Ectodermal cell (in vitro differentiated cells): ENCODE measurements at regions not wholly inside any gene's neighbourhood (a gene's known extent, or its start where the extent isn't known, plus 50 kb on each side); places are given as distances from the start of the nearest gene placed in this dataset.

Experiments used
- H3K27ac ChIP-seq: 2 replicates; pipeline ENCODE4 v1.7.0; 2013; ENCODE audit warnings: mild to moderate bottlenecking, low read depth, low read length; ENCODE audit not compliant: insufficient read depth, poor library complexity, severe bottlenecking
- H3K27me3 ChIP-seq: 2 replicates; pipeline ENCODE4 v1.7.0; 2013; ENCODE audit warnings: mild to moderate bottlenecking, low read length; ENCODE audit not compliant: insufficient read depth, control insufficient read depth, poor library complexity, severe bottlenecking
- H3K36me3 ChIP-seq: one replicate; pipeline ENCODE4 v1.7.0; 2013; ENCODE audit warnings: low read length; ENCODE audit not compliant: control insufficient read depth, insufficient read depth
- H3K4me1 ChIP-seq: one replicate; pipeline ENCODE4 v1.7.0; 2013; ENCODE audit warnings: low read length; ENCODE audit not compliant: control insufficient read depth, insufficient read depth
- H3K4me3 ChIP-seq: 2 replicates; pipeline ENCODE4 v1.7.0; 2013; ENCODE audit warnings: low read depth, low read length, control low read depth; ENCODE audit not compliant: insufficient read depth
- H3K9me3 ChIP-seq: 2 replicates; pipeline ENCODE4 v1.7.0; 2013; ENCODE audit warnings: mild to moderate bottlenecking, low read length, moderate library complexity; ENCODE audit not compliant: control insufficient read depth
- WGBS, 2 experiments: methylation state at CpG; one replicate each; pipeline ENCODE4 v1.1.7; 2013; ENCODE audit warnings: missing lambda C conversion rate in 2 of 2; 5-methylcytosine and 5-hydroxymethylcytosine counted together

DNA sequence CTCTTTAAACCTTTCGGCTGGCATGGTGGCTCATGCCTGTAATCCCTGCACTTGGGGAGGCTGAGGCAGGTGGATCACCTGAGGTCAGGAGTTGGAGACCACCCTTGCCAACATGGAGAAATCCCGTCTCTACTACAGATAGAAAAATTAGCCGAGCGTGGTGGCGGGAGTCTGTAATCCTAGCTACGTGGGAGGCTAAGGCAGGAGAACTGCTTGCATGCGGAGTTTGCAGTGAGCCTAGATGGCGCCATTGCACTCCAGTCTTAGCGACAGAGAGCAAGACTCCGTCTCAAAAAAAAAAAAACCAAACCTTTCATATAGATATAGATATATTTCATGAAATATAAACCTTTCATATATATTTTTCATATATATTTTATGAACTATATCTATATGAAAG lies 864.7 kb downstream of the TRIB2 start:
- Histone ChIP-seq H3K27ac (no peak overlapping the region), H3K36me3 (no peaks in the 10 kb centered on the region), H3K4me3 (no peak overlapping the region), H3K27me3 (no peaks in the 10 kb centered on the region), H3K4me1 (no peaks in the 10 kb centered on the region), H3K9me3 (no peaks in the 10 kb centered on the region)
- 85 to 88% methylated on average over 7 to 8 of the region's 10 CpGs for WGBS, 2 experiments

DNA sequence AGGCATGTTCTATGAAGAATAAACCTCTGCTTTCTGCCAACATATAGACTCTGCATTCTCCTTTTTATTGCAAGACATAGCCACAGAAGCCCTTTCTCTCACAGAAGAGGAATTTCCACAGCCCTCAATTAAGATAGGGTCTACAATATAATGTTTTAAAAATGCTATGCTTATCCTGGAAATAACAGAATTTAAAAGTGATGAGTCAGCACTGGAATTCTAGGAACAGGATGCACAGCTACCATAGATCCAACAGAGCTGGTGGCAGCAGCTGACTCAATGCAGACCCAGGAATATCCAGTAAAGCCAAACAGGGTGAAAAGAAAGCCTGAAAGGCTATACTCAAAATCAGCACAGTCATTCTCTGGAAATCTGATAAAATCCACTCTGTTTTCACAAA lies 866.9 kb downstream of the TRIB2 start:
- H3K4me1 ChIP-seq: no peaks in the 10 kb centered on the region

DNA sequence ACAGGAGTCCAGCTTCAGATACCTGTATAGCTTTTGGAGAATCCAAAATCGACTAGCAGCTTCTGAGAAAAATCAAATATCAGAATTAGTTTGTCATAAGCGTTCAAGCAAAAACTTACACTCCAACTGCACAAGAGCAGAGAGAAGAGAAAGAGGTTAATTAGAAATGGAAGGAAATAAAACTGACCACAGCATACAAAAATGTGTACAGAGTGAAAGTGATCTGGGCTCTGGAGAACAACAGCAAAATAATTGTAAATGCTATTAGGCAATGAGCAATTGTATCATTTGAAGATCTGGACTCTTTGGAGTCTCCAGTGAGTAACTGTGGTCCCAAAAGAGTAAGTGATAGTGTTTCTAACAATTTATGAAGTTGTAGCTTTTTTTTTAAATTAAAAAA lies 867.3 kb downstream of the TRIB2 start:
- no peaks in the 10 kb centered on the region for H3K36me3 ChIP-seq
- 75 to 97% methylated on average over 1 to 2 of the region's 2 CpGs for WGBS, 2 experiments
- H3K4me3 ChIP-seq: no peak overlapping the region
- no peaks in the 10 kb centered on the region for H3K9me3 ChIP-seq
- no peak overlapping the region for H3K27ac ChIP-seq
- H3K27me3 ChIP-seq: no peaks in the 10 kb centered on the region
- no peaks in the 10 kb centered on the region for H3K4me1 ChIP-seq

More for the DNA sequence above, 866.9 kb downstream of the TRIB2 start:
- no peaks in the 10 kb centered on the region for H3K9me3 ChIP-seq
- no peaks in the 10 kb centered on the region for H3K27me3 ChIP-seq
- H3K36me3 ChIP-seq: no peaks in the 10 kb centered on the region
- no peak overlapping the region for H3K27ac ChIP-seq
- H3K4me3 ChIP-seq: no peak overlapping the region

DNA sequence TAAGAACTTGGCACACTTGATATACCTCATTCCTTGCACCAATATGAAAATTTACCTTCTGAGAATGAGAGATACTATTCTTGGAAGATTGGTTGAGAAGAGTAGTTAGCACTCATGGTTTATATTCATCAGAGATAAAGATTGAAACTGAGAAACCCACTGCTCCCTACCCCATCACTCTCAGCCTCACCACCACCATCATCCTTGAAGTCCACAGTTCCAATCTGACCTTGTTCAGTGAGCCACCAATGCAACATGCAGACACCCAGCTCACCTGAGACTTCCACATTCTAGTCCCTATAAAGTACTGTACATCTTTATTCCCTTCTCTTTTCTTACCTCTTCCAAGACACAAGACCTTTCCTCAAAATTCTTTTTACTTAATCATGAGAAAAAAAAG lies 869.0 kb downstream of the TRIB2 start:
- H3K27ac ChIP-seq: no peak overlapping the region
- H3K36me3 ChIP-seq: no peaks in the 10 kb centered on the region
- no peak overlapping the region for H3K4me3 ChIP-seq
- no peaks in the 10 kb centered on the region for H3K27me3 ChIP-seq
- no peaks in the 10 kb centered on the region for H3K9me3 ChIP-seq
- H3K4me1 ChIP-seq: no peaks in the 10 kb centered on the region

DNA sequence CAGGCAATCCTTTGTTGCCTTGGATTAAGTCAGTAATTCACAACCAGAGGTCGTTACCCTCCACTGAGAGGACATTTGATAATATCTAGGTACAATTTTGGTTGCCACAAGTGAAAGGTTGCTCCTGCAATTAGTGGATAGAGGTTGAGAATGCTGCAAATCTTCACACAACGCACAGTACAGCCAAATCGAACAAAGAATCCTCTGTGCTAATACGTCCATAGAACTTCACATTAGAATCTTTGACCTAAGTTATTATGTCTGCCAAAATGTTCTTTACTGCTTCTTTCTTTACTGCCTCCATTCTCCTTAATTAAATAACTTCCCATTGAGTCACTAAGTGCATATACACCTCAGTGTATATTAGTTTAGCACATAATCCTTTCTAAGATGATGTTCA lies 879.5 kb downstream of the TRIB2 start:
- H3K36me3 ChIP-seq: no peaks in the 10 kb centered on the region
- no peak overlapping the region for H3K4me3 ChIP-seq
- H3K27me3 ChIP-seq: no peaks in the 10 kb centered on the region
- WGBS, 2 experiments: 83 to 86% methylated on average over 4 of the region's 4 CpGs
- H3K4me1 ChIP-seq: no peaks in the 10 kb centered on the region
- H3K27ac ChIP-seq: no peak overlapping the region
- peaks cover 2% of the 10 kb centered on the region for H3K9me3 ChIP-seq

DNA sequence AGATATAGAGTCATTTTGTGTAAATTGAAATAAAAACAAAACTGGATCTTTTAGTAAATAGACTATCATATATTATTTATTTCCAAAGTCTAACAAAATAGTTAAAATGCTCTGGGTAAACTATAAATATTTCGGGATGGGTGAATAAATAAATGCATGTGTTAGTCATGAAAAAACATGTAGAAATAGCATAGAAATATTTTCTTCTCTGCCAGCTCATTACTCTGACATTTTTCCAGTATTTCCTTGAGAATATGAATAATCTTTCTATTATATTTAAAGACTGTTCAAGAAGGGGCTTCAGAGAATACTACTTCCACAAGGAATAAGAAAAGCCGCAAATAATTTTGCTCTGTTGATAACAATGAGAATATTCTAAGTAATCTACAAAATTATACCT lies 880.4 kb downstream of the TRIB2 start:
- Histone ChIP-seq H3K27ac (no peak overlapping the region), H3K4me1 (no peaks in the 10 kb centered on the region), H3K4me3 (no peak overlapping the region), H3K27me3 (no peaks in the 10 kb centered on the region), H3K9me3 (peaks cover 2% of the 10 kb centered on the region), H3K36me3 (no peaks in the 10 kb centered on the region)
- 100% methylated on average over 2 of the region's 2 CpGs; no CpG with 5 or more reads in 1 of the 2 experiments for WGBS, 2 experiments

DNA sequence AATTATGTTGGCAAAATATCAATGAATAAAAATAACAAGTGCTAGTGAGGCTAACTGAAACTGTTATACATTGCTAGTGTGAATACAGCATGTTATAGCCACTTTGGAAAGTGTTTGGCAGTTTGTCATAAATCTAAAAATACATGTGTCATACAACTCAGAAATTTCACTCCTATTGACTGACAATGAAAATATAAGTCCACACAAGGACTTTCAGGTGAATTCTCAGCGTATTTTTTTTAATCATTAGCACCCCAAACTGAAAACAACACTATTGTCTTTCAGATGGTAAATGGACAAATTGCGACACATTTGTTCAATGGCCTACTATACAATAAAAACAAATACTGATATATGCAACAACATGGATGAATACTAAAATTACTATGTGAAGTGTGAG lies 884.8 kb downstream of the TRIB2 start:
- H3K27me3 ChIP-seq: no peaks in the 10 kb centered on the region
- 60 to 81% methylated on average over 1 of the region's 2 CpGs for WGBS, 2 experiments
- H3K4me1 ChIP-seq: no peaks in the 10 kb centered on the region
- no peaks in the 10 kb centered on the region for H3K36me3 ChIP-seq
- no peak overlapping the region for H3K27ac ChIP-seq
- H3K4me3 ChIP-seq: no peak overlapping the region
- no peaks in the 10 kb centered on the region for H3K9me3 ChIP-seq

DNA sequence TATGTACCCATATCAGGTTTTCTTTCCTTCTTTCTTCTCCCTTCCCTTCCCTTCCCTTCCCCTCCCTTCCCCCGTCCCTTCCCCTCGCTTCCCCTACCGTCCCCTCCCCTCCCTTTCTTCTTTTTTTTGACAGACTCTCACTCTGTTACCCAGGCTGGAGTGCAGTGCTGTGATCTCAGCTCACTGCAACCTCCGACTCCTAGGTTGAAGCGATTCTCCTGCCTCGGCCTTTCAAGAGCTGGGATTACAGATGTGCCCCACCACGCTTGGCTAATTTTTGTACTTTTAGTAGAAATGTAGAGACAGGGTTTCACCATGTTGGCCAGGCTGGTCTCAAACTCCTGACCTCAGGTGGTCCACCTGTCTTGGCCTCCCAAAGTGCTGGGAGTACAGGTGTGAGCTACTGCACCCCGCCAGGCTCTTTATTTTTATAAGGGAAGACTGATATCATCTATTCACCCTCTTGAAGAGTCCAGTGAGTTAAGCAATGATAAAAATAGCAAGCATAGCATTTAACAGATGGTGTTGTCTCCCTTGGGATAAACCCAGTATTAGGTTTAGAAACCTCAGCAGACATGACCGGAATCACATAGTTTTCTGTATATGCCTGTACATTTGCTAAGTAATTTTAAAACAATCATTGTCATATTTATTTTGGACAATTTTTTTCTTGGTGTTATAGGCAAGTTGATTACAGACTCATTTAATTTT lies 888.4 kb downstream of the TRIB2 start:
- WGBS, 2 experiments: 70 to 78% methylated on average over 7 to 9 of the region's 9 CpGs
- H3K27ac ChIP-seq: no peak overlapping the region
- H3K27me3 ChIP-seq: no peaks in the 10 kb centered on the region

DNA sequence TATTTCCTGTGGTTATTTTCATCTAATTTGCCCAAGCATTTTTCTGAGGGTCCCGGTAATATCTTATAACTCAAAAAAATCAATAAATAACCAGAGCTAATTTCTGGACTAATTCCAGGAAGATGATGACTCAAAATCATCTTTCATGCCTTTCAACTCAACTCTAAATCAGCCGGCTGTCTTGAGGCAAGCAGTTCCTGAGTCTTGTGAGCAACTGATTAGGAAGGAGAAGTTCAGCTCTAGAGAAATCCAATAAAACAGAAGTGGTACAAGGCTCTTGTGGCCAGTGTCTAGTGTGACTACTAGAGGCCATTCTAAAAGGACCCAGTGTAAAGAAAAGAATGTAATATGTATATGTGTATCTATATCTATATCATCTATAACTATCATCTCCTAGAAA lies 890.4 kb downstream of the TRIB2 start:
- 89 to 90% methylated on average over 2 of the region's 2 CpGs for WGBS, 2 experiments
- Histone ChIP-seq H3K36me3 (no peaks in the 10 kb centered on the region), H3K9me3 (no peaks in the 10 kb centered on the region)

More for the DNA sequence above, 888.4 kb downstream of the TRIB2 start:
- Histone ChIP-seq H3K9me3 (no peaks in the 10 kb centered on the region), H3K4me1 (no peaks in the 10 kb centered on the region), H3K36me3 (no peaks in the 10 kb centered on the region), H3K4me3 (no peak overlapping the region)

DNA sequence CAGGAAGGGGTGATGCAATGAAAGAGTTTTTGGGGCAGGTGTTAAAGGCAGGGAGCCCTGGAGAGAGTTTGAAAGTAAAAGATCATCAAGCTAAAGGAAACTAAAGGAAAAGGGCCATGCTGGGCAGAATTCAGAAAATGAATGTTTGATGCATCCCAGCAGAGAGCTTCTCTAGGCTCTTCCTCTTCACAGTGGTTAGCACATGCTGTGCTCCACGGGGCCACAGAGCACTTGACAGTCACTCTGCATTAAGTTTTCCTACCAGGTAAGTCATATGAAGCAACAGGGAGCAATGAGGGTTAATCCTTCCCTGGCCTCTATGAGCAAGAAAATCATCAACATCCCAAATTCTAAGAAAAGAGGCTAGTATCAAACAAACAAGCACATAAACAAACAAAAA lies 895.2 kb downstream of the TRIB2 start:
- H3K4me1 ChIP-seq: no peaks in the 10 kb centered on the region
- no peaks in the 10 kb centered on the region for H3K36me3 ChIP-seq
- no peak overlapping the region for H3K27ac ChIP-seq
- 16 to 18% methylated on average over 1 of the region's 1 CpG for WGBS, 2 experiments
- no peak overlapping the region for H3K4me3 ChIP-seq
- peaks cover 5% of the 10 kb centered on the region for H3K9me3 ChIP-seq
- H3K27me3 ChIP-seq: no peaks in the 10 kb centered on the region

More for the DNA sequence above, 890.4 kb downstream of the TRIB2 start:
- H3K27ac ChIP-seq: no peak overlapping the region
- H3K27me3 ChIP-seq: no peaks in the 10 kb centered on the region
- H3K4me1 ChIP-seq: no peaks in the 10 kb centered on the region
- no peak overlapping the region for H3K4me3 ChIP-seq

DNA sequence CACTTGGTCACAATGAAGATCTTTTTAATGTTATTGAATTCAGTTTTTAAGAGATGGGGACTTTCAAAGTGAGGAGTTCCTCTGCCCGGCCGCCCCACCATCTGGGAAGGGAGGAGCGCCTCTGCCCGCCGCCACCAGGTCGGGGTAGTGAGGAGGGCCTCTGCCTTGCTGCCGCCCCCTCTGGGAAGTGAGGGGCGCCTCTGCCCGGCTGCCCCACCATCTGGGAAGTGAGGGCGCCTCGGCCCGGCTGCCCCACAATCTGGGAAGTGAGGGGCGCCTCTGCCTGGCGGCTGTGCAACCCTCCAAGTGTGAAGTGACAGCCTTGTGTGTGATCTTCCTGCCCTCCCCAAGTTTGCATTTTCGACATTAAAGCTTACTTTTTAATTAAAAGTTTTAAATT lies 899.3 kb downstream of the TRIB2 start:
- 89 to 90% methylated on average over 14 to 15 of the region's 15 CpGs for WGBS, 2 experiments
- H3K36me3 ChIP-seq: no peaks in the 10 kb centered on the region
- no peak overlapping the region for H3K4me3 ChIP-seq
- peaks cover 5% of the 10 kb centered on the region for H3K9me3 ChIP-seq
- H3K27me3 ChIP-seq: no peaks in the 10 kb centered on the region
- no peaks in the 10 kb centered on the region for H3K4me1 ChIP-seq
- no peak overlapping the region for H3K27ac ChIP-seq
